ENCODE measurements at regions not wholly inside any gene's neighbourhood (a gene's known extent, or its start where the extent isn't known, plus 50 kb on each side); places are given as distances from the start of the nearest gene placed in this dataset.

DNA sequence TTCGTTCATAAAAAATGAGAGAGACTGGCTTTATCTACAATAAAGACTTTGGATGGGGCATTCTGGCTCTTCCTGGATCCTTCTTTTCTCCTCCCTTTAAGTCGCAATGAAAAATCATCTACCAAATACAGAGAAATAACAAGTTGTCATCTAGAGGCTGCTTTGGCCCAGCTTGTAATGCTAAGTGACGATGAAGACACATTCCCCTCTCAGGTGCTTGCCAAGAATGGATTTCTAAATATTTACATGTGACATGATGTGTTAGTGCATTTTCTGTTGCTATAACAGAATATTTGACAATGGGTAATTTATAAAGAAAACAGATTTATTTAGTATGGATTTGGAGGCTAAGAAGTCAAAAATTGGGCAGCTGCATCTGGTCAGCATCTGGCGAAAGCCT, 308.6 kb upstream of the NPVF start:
- no peak for DNase-seq
- intact Hi-C loops (cut with DNase I): no loop called here
- no peak for ATAC-seq

DNA sequence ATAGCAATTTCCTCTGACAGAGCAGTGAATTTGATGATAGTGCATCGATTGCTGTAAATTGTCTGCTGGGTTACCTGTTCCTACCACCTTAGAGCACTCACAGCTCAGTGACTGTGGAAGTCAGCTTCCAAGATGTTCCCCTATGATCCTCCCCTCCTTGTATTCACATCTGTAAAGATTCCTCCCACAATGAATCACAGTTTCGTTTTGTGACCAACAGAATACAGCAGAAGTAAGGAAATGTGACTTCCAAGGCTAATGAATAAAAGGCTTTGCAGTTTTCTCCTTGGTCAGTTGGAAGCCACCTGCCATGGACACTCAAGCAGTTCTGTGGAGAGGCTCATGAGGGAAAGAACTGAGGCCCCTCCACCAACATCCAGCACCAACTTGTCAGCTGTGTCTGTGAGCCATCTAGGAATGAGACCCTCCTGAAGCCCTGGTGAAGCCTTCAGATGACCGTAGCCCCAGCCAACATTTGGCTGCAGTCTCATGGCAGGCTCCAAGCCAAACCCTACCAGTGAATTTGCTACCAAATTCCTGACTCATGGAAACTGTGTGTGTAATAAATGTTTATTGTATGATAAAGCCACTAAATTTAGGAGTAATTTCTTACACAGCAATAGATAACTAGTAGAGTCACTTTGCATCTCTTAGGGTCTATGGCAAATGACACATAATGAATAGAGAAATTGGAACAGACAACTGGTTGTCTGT, 309.5 kb upstream of the NPVF start:
- ATAC-seq (no peak), DNase-seq (no peak)
- intact Hi-C loops (cut with DNase I): no loop called here

DNA sequence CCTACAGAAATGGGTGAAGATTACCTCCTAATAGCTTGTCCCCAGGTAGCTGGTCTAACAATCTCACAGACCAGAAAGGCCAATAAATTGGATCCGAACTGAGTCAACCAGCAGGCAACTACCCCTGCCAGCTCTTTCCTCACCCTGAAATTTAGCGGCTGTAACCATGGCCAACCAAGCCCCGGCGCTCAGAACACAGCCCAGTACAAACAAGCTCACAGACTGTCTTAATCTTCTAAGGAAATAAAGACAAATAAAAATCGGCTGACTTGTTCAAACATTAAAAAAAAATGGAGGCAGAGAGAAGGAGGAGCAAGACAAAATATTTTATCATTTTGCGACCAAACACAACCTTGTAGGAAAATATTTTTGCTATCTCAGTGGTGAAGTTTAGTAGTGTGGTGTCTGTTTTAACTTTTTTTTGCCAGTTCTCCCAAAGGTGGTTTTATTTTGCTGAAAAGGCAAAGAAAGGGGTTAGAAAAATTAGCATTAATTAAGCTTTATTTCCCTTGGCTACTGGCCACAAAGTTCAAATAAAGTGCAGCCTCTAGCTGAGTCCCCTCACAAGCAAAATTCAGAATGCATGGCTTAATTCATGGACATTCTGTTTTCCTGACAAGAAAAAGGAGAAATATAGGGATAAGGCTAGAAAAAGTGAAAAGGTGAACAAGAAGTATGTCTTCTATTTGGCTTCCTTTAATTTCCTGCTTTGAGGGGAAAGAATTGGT, 313.0 kb upstream of the NPVF start:
- intact Hi-C loops (cut with DNase I): no loop called here
- no peak for ATAC-seq

DNA sequence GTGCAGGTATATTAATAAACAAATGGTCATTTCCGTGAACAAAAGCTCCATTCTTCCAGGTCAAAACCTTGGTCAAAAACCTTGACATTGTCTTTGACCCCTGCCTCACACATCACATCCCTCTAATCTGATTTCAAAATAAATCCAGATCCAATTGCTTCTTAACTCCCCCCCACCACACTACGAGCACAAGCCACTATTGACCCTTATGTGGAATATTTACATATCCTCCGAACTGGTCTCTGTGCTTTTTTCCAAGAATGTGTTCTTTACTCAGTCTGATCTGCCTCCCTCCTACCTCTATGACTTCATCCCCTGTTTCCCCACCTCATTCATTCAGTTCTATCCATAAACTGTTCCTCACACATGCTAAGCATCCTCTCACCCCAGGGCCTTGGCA, 313.6 kb upstream of the NPVF start:
- ATAC-seq (no peak), DNase-seq (no peak)
- intact Hi-C loops (cut with DNase I): no loop called here

More for the DNA sequence above, 313.0 kb upstream of the NPVF start:
- peak; percentile 24 for DNase-seq

DNA sequence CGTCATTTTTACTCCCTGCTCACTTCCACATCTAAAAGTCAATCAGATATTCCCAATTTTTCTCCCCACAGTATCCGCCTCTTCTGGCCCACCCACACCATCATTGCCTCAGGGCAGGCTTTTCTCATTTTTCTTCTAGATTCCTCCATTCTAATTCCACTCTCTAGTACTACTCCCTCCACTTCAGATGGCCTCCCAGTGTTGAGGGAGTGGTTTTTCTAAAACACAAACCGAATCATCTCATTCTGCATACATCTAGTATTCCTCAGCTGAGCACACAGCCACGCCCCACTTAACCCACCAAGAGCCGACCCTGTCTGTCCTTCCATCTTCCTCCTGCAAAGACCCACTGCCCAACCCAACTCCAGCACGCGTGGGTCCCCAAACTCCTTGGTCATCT, 314.9 kb upstream of the NPVF start:
- intact Hi-C loops (cut with DNase I): no loop called here
- ATAC-seq: no peak

DNA sequence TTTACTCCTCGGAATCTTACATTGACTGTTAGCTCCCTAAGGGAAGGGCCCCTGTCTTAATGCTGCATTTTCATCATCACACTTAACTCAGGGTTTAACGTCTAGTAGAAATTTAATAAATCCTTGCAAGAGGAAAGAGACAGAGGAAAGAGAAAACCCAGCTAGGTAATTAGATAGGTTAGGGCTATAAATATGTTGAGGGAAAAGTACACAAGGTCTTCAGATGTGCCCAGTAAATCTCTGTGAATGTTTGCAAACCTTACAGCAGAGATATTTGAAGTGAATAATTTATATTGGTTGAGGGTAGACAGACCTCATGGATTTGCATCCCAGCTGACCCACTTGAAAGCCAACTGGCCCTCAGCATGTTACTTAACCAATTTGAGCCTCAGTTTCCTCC, 315.5 kb upstream of the NPVF start:
- DNase-seq (no peak), ATAC-seq (no peak)
- intact Hi-C loops (cut with DNase I): no loop called here

More for the DNA sequence above, 314.9 kb upstream of the NPVF start:
- no peak for DNase-seq

DNA sequence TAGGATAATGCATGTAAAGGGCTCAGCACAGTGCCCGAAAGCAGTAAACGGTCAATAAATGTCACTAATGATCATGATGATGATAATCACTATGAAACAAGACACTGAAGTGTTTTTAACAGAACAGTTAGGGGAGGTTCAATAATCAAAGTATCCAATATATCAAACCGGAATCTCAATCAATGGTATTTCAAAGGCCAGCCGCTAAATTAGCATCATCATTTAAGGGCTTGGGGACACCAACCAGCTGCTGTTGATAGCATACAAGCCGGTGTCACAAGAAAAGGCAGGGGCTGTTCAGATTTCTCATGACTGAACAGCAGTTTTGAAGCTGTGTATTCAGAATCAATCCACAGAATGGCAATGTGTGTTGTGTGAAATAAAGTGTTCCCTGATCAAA, 316.0 kb upstream of the NPVF start:
- intact Hi-C loops (cut with DNase I): no loop called here
- ATAC-seq: no peak

DNA sequence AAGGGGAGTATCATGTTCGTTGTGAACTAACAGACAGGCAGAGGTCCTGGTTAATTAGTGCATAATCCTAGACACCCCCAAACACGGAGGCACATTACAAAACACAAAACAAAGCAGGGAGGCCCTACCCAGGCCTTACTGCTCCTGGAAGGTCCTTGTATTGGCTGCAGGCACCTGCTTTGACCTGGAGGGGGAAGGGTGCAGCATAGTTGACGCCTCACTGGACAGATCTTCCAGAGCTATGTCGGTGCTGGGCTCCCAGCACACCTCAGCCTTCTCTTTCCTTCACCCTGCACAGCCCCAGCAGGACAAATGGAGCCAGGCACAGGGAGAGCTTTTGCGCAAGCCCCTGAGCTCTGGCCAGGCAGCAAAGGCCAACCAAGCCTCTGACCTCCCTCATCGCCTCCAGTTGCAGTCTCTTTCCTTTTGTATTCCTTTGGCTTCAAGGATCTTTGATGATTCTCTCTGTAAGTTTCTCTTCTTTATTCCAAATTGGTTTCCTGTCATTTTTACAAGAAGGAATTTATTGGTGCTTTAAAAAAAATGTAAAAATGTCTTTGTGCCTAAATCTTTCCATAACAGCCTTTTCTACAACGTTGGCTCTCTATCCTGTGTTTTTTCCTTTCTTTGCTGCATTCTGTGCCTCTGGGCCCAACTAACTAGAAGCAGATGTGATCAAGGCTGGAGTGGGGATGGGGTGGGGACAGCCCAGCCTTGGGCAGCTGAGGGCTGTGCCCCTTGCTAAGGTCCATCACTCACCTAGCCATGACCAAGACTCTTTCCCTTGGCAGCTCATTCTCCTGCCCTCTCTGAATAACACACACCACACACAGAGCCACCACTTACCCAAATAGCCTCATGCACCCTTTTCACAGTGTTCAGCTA, 317.1 kb upstream of the NPVF start:
- DNase-seq (no peak), ATAC-seq (peak in 1 of 2 donors; percentile 68)
- intact Hi-C loops (cut with DNase I): no loop called here

More for the DNA sequence above, 316.0 kb upstream of the NPVF start:
- no peak for DNase-seq

DNA sequence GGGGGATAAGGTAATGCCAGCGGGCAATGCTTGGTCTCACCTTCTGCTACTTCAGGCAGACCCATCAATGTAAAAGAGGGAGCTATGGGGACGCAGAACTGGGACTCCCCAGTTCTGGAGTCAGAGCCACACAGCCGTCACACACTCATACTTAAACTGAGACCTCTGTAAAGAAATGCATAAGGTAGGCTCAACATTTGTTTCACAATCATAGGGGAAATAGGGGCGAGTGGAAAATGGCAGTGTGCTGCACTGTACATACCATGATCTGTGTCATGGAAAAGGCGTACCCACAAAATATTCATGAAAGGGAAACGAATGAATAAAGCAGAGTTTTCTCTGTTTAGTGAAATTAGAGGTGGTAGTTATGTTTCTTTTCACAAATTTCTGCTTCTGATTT, 318.0 kb upstream of the NPVF start:
- intact Hi-C loops (cut with DNase I): no loop called here
- ATAC-seq (no peak), DNase-seq (no peak)

DNA sequence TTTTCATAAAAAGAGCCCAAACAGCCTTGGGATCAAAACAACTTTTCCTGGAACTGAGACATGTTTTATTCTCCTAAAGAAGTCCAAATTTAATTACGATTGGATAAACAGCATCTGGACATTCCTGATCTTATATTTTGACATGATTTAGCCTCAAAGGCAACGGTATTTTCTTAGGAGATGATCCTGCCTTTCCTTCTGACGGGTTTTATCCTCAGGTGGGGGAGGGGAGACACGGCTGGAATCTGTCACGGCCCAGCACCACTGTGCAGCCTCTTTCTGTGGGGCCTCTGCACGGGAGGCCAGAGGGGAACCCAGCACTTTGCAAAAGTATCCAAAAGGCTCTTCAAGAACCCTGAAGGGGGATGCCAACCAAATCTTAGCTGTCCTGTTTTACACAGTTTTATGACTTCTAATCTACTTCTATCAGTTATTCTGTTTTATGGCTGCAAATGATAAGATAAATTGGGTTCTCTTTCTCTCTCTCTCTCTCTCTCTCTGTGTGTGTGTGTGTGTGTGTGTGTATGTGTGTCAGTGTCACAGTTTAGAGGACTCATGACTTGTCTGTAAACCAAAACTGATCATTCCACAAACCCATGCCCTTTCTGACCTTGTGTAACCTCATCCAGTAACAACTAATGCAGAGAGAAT, 321.1 kb upstream of the NPVF start:
- DNase-seq (no peak), ATAC-seq (no peak)
- intact Hi-C loops (cut with DNase I): no loop called here

DNA sequence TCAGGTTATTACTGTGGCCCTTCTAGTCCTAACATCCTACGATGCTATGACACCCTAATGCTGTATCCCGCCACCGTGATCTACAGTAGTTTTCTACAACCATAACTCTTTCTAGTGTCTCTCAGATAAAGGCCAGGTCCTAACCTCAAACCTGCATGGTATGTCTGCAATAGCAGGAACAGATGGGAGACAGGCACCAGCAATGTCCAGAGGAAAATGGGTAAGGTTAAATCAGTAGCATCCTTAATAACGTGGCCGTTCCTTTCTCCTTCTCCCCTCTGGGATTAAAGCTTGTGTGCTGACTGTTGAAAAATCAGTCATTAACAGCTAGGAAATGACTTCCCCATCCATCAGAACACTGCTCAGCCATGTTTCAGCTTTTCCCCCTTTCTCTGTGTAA, 321.9 kb upstream of the NPVF start:
- no peak for ATAC-seq
- intact Hi-C loops (cut with DNase I): no loop called here

DNA sequence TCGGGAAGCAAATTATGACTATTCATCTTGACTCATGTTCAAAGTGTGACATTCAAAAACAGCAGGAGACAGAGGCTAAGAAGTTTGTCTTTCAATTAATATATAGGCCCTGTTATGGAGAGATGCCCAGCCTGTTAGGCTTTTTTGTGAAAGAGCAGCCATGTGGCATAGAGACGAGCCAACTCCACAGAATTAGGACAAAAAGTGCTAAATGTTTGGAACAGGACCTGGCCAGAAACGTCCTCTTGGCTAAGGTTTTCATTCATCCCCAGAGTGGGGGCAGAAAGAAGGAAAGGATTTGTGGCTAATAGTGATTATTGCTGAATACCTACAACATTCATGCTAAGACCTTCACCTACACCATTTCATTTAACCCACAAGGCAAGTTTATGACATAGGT, 324.7 kb upstream of the NPVF start:
- ATAC-seq (peak in 1 of 2 donors; percentile 53), DNase-seq (no peak)
- intact Hi-C loops (cut with DNase I): no loop called here

More for the DNA sequence above, 321.9 kb upstream of the NPVF start:
- no peak for DNase-seq

DNA sequence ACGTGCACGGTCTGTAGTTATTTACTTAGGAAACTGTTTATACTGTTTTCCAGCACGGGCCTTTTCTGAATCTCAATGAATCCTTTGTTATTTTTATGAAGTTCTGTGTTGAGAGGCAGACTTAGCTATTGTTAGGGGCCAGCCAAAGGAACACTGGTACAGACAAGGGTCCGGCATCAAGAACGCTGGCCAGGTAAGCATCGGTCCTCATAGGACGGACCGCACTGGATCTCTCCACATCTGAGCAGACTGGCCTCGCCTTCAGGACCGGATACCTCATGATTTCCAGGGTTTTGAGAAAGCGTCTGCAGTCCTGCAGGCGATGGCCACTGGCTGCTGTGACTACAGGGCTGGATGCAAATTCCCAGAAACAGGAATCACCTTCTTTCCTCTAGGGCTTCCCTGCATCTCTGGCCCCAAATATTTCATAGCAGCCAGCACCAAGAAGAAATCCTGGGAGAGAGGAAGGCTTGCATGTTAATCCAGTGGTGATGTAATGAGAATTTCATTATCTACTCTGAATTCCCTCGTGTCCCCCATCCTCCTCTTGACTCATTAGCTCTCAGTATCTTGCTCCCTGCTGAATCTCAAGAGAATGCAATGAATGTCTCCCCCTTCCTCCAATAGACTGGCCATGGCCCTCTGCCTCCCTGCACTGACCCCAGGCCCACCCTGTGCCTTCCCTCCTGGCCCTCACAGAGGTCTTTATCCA, 325.4 kb upstream of the NPVF start:
- ATAC-seq: no peak
- intact Hi-C loops (cut with DNase I): no loop called here
- DNase-seq: no peak

DNA sequence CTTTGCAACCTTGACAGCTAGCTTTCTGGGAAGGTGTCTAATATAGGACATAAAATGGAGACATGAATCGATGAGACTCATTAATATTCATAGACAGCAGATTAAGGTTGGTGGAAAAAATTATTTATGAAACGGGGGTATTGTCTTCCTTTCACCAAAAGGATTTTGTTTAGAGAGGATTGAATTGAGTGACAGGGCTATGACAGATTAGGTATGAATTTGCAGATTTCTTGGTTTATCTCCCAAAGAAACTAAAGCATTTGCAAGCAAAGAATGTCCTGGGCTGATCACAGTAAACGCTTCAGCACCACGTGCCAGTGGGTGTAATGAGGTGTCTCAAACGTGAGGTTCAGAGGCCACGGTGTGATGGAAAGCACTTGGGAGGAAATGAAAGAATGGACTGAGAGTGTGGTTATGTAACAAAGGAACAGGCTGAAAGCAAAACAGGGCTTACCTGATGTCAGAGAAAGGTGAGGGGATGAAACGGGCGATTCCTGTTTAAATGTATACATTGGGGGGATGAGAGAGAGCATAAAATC, 329.2 kb upstream of the NPVF start:
- intact Hi-C loops (cut with DNase I): no loop called here
- no peak for ATAC-seq
- no peak for DNase-seq

DNA sequence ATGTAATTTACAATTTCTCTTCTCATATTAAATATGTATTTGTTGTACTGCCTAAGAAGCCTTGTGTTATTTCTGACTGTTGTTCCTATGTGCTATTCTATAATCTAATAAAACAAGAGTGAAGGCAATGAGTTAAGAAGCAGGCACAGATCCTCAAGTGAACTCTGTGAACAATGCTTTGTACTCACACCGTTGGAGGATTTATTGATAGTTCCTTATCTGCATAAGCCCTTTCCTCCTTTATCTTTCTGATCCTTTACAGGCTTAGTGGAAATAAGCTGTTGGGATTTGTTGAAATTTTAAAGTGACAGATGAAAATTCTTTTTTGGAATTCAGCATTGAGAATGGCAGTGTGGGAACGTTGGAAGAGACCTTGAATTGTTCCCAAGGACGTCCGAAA, 329.6 kb upstream of the NPVF start:
- no peak for ATAC-seq
- DNase-seq: no peak
- intact Hi-C loops (cut with DNase I): no loop called here

DNA sequence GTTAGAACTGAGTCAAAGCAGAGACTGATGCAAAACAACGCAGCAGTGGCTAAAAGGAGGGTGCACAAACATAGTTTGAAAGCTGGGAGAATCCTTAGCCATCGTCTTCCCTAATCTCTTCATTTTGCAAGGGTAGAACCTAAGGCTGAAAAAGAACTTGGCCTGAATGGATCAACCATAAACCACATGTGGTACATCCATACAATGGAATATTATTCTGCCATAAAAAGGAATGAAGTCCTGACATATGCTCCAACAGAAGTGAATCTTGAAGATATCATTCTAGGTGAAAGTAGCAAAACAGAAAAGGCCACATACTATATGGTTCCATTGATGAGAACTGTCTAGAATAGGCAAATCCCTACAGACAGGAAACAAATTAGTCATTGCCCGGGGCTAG, 330.3 kb upstream of the NPVF start:
- intact Hi-C loops (cut with DNase I): no loop called here
- ATAC-seq: no peak
- DNase-seq: no peak

DNA sequence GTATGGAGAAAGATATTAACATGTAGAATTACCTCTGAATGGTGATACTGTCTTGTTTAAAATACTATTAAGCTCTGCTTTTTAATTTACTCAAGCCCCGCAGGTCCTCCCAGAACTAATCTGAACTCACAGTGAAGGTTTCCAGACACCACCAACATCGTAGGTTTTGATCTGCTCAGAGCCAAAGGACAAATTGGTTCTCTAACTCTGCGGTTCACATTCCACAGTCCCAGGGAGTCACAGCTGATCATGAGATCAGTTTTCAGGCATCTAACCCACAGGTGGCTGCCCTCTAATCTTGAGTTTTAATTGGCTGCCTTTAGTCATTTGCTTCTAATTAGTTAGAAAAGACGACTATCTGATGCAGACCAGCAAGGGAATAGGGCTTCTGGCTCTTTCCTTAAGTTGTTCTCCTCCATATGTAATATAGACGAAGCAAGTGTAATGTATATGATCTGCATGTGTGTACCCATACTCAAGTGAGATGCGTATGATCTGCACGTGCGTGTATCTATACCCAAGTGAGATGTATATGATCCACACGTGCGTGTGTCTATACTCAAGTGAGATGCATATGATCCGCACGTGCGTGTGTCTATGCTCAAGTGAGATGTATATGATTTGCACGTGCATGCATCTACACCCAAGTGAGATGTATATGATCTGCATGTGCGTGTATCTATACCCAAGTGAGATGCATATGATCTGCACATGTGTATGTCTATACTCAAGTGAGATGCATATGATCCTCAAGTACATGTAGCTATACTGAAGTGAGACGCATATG, 331.5 kb upstream of the NPVF start:
- intact Hi-C loops (cut with DNase I): loop anchor here in 1 of 2 donors (5.0 kb wide), 1 partner anchor 297 kb away; no protein-coding TSS in a partner anchor
- DNase-seq (no peak), ATAC-seq (no peak)

DNA sequence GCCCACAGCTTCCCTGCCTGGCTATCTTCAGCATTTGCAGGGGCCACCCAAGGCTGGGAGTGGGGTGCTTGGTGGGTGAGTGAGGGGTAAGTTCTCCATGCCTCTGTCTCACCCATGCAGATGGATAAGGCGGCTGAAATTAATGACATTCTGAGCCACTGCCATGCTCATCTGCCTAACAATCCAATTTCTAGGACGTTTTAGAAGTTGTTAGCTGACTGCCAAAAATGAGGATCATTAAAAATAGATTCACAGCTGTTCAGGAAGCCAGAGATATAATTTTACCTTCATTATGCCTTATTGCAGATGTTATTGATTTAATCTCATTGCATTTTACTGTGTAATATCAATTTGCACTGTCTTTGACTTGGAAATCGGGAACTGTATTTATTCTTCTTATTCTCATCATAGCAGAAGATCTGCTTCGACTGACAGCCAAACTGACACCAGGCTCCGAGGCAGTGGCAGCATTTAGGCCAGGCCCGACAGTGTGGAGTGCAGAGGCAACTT, 334.4 kb upstream of the NPVF start:
- DNase-seq (no peak), ATAC-seq (no peak)
- intact Hi-C loops (cut with DNase I): loop anchor here (2.0 to 5.0 kb wide), 2 partner anchors 300 to 304 kb away; no protein-coding TSS in a partner anchor

Measured in left cardiac atrium (tissue), 4 donors.